Neural crest cell (in vitro differentiated cells): ENCODE measurements at regions not wholly inside any gene's neighbourhood (a gene's known extent, or its start where the extent isn't known, plus 50 kb on each side); places are given as distances from the start of the nearest gene placed in this dataset.
"Not testable (repeated sequence)": the region's sequence is repeated elsewhere in the genome, so short reads cannot be mapped to it uniquely, and the experiment has no call there.

Source experiments
- DNase-seq: peaks from one replicate; pipeline ENCODE4 v3.0.0; 2021; ENCODE audit warnings: low read depth, mixed read lengths, low spot score
- H3K27ac Mint-ChIP-seq: one replicate; pipeline ENCODE4 v1.8.0; 2021; ENCODE audit warnings: mild to moderate bottlenecking, mixed read lengths; ENCODE audit not compliant: unreplicated experiment
- H3K27me3 Mint-ChIP-seq: 2 replicates; pipeline ENCODE4 v1.8.0; 2021; ENCODE audit warnings: low read depth, mild to moderate bottlenecking, mixed read lengths
- H3K36me3 Mint-ChIP-seq: 2 replicates; pipeline ENCODE4 v1.8.0; 2021; ENCODE audit warnings: low read depth, mild to moderate bottlenecking, mixed read lengths
- H3K4me1 Mint-ChIP-seq: 2 replicates; pipeline ENCODE4 v1.8.0; 2021; ENCODE audit warnings: mixed read lengths
- H3K4me3 Mint-ChIP-seq: one replicate; pipeline ENCODE4 v1.8.0; 2021; ENCODE audit warnings: mild to moderate bottlenecking, mixed read lengths
- H3K9me3 Mint-ChIP-seq: 2 replicates; pipeline ENCODE4 v1.8.0; 2021; ENCODE audit warnings: mixed read lengths
- TF ChIP-seq, protein P1 (sequence below): fragments of 200-600 bp; sonication (generic); conservative IDR thresholded peaks from 2 replicates; pipeline ENCODE4 v1.5.0; 2021; ENCODE audit warnings: antibody characterized with exemption, mild to moderate bottlenecking

DNA sequence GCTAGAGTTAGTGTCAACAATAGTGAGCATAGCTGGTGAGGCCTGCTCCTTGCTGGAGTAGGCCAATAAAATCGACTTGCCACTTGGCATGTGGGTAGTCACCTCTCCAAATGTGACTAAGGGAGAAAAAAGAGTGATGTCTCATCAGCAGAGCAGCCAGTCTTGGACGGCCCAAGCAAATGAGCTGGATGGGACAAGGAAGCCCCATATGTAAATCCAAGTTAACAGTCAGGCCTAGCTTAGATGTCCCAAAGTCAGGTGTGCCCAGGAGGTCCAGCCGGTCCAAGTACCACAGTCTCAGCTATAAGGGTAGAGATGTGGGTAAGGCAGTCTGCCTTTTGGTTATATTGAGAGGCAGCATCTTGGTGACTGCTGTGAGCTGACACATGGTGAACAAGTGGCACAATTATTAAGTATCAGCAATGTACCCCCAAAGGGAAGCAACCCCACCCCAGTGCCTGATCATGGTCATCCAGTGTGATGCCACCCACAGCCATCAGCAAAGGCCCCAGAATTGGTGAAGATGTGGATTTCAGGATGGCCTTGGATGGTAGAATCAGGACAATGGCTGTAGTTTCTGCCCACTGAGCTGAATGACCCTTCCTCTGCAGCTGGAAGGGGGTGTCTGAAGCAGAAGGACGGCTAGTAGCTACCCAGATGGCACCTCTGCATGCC lies 83.4 kb downstream of the TNFRSF13B start:
- Mint-ChIP-seq H3K4me1 (no peaks in the 10 kb centered on the region), H3K27ac (no peak overlapping the region), H3K27me3 (no peaks in the 10 kb centered on the region), H3K4me3 (no peak overlapping the region), H3K9me3 (no peaks in the 10 kb centered on the region), H3K36me3 (no peaks in the 10 kb centered on the region)
- TF ChIP-seq, protein P1, sequence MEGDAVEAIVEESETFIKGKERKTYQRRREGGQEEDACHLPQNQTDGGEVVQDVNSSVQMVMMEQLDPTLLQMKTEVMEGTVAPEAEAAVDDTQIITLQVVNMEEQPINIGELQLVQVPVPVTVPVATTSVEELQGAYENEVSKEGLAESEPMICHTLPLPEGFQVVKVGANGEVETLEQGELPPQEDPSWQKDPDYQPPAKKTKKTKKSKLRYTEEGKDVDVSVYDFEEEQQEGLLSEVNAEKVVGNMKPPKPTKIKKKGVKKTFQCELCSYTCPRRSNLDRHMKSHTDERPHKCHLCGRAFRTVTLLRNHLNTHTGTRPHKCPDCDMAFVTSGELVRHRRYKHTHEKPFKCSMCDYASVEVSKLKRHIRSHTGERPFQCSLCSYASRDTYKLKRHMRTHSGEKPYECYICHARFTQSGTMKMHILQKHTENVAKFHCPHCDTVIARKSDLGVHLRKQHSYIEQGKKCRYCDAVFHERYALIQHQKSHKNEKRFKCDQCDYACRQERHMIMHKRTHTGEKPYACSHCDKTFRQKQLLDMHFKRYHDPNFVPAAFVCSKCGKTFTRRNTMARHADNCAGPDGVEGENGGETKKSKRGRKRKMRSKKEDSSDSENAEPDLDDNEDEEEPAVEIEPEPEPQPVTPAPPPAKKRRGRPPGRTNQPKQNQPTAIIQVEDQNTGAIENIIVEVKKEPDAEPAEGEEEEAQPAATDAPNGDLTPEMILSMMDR = no peak
- no peak for DNase-seq

DNA sequence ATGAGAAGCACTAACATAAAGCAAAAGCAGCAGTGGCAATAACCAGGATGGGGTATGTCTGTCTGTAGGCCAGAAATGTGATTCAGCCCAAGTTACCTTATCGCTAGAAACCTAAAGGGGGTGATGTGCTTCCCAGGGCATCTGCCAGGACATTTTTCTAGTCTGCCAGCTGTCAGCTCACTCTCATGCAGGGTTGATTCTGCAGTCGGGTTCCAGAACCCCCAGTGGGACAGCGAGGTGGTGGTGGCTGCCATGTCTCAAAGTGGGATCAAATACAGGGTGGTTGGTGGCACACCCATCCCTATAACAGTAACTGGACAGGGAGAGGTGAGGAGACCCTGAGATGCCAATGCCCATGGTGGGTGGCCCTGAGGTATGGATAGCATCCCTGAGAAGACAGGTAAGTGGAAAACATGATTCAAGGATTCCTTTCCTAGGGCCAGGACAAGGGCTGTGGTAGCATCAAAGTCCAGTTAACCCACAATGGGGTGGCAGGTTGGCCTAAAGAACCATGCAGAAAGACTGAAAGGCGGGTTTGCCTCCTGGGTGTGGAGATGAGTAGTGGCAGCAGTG lies 84.3 kb downstream of the TNFRSF13B start:
- DNase-seq = no peak
- H3K27ac Mint-ChIP-seq = no peak overlapping the region
- H3K36me3 Mint-ChIP-seq = no peaks in the 10 kb centered on the region
- no peaks in the 10 kb centered on the region for H3K4me1 Mint-ChIP-seq
- no peaks in the 10 kb centered on the region for H3K9me3 Mint-ChIP-seq
- no peak overlapping the region for H3K4me3 Mint-ChIP-seq
- TF ChIP-seq, protein P1 = no peak
- H3K27me3 Mint-ChIP-seq = no peaks in the 10 kb centered on the region

DNA sequence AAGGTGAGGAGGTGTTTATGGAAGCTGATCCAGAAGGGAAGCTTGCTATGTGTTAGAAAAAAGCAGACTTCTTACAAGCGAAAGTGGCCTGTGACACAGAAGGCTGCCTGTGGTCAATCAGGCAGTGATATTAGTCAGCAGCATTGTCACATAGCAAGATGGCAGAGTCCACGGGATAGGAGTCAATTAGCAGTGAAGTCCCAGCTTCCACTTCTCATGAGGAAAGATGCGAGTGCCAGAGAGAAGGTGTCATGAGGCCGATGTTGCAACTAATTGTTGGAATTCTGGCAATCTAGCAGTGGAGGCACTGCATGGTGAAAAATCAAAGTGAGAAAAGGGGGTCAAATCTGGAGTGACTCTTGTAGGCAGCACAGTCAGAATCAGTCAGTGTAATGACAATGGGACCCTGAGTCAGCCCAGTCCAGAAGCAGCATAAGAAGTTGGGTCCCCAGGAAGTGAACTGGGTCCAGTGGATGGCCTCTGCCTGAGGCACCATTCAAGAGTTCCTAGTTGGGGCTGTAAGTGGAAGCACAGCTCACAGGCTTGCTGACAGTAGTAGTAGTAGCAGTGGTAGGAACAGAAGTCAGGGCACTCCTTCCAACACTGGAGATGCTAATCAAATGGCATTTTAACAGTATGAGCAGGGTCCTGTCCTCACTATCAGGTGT lies 85.1 kb downstream of the TNFRSF13B start:
- Mint-ChIP-seq H3K27ac (no peak overlapping the region), H3K4me3 (no peak overlapping the region), H3K36me3 (no peaks in the 10 kb centered on the region), H3K9me3 (no peaks in the 10 kb centered on the region), H3K4me1 (no peaks in the 10 kb centered on the region), H3K27me3 (no peaks in the 10 kb centered on the region)
- no peak for DNase-seq
- TF ChIP-seq, protein P1 = no peak

DNA sequence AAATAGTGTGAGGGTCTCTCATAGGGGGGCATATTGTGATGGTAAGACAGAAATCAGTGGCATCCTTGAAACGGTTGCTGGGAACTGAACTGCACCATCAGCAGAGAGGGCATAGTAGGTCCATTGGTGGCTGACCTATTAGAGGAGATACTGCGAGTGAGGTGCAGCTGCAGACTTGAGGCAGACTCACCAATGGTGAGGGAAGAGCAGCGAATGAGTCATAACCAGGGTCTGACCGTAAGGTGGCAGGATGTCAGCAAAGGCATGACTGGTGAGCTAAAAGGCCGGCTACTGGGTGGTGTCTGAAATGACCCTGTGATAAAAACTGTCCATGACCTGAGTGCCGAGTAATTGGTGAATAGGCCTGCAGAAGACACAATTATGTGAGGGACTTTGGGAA lies 86.7 kb downstream of the TNFRSF13B start:
- not testable (repeated sequence) for H3K4me1 Mint-ChIP-seq, H3K9me3 Mint-ChIP-seq, H3K27ac Mint-ChIP-seq, H3K27me3 Mint-ChIP-seq, DNase-seq, H3K4me3 Mint-ChIP-seq, H3K36me3 Mint-ChIP-seq

DNA sequence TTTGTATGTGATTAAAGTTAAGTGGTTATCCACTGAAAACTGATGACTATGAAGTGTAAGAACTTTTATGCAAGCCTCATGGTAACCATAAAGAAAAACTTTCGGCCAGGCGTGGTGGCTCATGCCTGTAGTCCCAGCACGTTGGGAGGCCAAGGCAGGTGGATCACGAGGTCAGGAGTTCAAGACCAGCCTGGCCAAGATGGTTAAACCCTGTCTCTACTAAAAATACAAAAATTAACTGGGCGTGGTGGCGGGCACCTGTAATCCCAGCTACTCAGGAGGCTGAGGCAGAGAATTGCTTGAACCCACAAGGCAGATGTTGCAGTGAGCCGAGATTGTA lies 89.0 kb downstream of the TNFRSF13B start:
- not testable (repeated sequence) for H3K9me3 Mint-ChIP-seq, H3K27me3 Mint-ChIP-seq, H3K4me1 Mint-ChIP-seq, DNase-seq, H3K36me3 Mint-ChIP-seq, H3K27ac Mint-ChIP-seq, H3K4me3 Mint-ChIP-seq

DNA sequence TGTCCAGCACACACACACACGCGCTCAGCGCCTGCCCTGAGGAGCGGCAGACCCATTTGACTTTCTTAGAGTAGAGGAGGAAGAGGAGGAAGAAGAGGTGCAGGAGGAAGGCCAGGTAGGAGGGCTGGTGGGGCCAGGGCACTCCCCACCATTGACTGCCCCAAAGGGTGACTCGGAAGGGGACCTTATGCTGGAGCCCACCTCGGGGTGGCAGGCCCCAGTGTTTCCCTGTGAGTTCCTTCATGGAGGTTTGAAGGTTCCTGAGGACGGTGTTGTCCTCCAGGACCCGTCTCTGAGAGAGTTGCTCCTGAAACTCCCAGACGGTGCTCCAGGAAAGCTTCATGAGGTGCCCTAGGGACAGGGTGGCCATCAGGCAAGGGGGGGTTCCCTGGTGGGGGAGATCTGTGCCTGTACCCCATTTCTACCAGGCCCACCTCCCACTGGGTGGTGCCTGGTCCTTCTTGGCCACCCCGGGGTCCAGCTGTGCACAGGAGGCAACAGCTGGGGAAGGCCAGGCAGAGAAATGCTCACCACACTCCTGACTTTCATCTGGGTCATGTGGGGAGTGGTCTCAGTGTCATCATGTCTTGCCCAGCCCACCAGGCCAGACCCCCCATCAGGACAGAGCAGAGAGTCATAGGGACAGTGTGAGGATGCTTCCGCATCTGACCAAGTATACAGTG lies 89.5 kb downstream of the TNFRSF13B start:
- peak overlapping the region; percentile 78 for H3K27ac Mint-ChIP-seq
- peaks cover under 1% of the 10 kb centered on the region for H3K9me3 Mint-ChIP-seq

More for the DNA sequence above, 89.5 kb downstream of the TNFRSF13B start:
- no peaks in the 10 kb centered on the region for H3K4me1 Mint-ChIP-seq
- no peak for DNase-seq
- TF ChIP-seq, protein P1 = no peak
- no peaks in the 10 kb centered on the region for H3K27me3 Mint-ChIP-seq
- no peaks in the 10 kb centered on the region for H3K36me3 Mint-ChIP-seq
- H3K4me3 Mint-ChIP-seq = no peak overlapping the region
